ENCODE measurements at regions not wholly inside any gene's neighbourhood (a gene's known extent, or its start where the extent isn't known, plus 50 kb on each side); places are given as distances from the start of the nearest gene placed in this dataset.
A peak's percentile ranks its signal among the peaks of the same experiment; 100 is the strongest.

GRCh38 chr12:107478881-107479280, 206.7 kb upstream of the PWP1 start:
- no peak for FAIRE-seq

GRCh38 chr12:107480836-107481608, 204.6 kb upstream of the PWP1 start:
- no peak for FAIRE-seq

- no peak for FAIRE-seq
These were observed 201.4 kb upstream of the PWP1 start for GRCh38 chr12:107484230-107484629.

DNA sequence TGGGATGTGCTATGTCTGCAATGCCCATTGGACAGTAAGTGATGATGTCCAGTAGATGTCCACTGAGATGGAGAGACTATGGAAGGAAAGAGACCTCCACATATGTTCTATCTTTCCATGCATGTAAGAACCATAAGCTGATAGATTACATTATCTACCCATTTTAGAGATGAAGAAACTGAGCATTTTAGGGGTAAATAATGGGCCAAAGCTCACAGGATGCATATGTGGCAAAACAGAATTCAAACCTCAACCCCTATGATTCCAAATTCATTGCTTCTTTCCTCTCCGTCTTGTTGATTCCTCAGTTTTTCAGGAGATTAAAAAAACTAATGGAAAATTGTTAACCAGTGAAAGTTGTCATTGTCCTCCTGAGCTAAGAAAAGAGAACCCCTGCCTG, 200.7 kb upstream of the PWP1 start:
- no peak for FAIRE-seq

- FAIRE-seq: peak; percentile 75
These were observed 199.9 kb upstream of the PWP1 start for GRCh38 chr12:107485731-107486130.

- no peak for FAIRE-seq
These were observed 199.3 kb upstream of the PWP1 start for GRCh38 chr12:107486140-107486892.

- FAIRE-seq: no peak
These were observed 198.5 kb upstream of the PWP1 start for GRCh38 chr12:107487011-107487680.

DNA sequence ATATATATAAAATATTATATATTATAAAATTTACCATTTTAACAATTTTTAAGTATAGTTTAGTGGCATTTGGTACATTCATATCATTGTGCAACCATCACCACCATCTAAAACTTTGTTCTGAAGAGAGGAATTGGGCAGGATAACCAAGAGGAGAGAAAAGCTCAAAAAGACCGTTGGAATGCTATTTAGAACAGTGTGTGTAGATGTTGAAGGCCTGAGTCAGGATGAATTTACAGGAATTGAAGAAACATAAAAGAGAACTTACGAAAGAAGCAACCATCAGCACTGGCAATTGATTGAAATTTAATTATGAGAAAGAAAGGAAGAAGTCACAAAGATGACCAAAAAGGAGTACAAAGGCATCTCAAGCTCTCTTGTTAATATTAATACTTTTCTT, 196.9 kb upstream of the PWP1 start:
- FAIRE-seq: no peak

DNA sequence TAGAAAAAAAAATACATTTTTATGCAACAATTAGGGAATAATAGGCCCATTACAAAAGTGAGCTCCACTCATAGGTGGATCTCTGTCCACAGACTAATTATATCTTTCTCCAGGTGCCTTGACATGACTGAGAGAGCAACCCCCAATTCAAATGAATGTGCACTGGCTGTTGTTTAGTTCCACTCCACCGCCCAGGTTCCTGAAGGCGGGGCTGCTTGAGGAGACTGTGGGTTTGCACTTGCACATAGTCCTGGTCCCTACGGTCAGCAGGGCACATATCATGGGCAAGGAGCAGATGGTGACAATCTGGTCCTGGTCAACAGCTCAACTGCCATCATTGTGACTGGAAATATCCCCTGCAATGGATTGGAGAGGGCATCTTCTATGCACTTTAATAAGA, 195.6 kb upstream of the PWP1 start:
- FAIRE-seq: no peak

DNA sequence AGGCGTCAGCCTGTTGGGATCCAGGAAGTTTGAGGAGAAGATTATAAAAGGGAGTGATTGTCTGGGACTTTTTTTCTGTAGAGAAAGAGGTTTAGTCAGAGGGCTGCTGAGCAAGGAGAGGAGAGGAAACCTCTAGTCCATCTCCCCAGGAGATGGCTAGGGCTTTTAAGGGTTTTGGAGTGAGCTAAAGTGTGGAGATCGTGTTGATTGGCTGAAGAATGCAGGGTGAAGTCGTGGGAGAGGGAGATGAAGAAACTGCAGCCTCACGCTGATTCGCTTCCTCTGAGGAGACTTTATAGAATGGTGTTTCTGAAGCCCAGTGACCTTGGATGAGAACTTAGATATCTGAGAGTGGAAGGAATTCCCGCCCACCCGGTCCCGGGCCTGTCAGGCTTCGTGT, 193.7 kb upstream of the PWP1 start:
- no peak for FAIRE-seq

DNA sequence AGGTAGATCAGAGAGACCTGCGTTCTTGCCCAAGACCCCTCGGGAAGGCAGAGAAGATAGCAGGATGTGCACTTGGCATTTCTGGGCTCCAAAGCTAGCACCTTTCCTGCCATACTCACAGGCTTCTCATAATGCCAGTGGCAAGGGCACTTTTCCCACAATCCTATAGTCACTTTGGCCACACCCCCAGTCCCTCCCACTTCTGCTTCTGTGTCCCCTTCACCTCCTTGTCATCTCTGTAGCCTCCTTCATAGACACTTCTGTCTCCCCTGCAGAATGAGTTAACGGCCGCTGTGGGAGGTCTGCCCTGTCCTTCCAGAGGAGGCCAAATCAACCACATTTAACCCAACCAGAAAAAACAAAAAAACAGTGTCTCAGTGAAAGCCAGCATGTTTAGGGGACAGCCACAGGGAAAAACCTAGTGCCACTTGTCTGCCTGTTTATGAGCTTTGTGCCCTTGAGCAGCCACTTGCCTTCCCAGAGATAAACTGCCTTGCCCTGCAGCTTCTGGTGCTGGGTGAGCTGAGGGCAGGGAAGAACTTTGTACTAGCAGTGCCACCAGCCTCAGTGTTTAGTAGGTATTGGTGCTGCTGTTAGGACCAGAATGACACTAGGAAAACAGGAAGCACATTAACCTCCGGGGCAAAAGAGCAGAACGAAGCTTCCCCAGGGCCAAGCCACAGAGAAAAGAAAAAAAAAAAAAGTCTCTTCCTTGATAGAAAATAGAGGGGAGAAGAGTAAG, 193.0 kb upstream of the PWP1 start:
- no peak for FAIRE-seq

GRCh38 chr12:107493135-107493494, 192.5 kb upstream of the PWP1 start:
- no peak for FAIRE-seq

DNA sequence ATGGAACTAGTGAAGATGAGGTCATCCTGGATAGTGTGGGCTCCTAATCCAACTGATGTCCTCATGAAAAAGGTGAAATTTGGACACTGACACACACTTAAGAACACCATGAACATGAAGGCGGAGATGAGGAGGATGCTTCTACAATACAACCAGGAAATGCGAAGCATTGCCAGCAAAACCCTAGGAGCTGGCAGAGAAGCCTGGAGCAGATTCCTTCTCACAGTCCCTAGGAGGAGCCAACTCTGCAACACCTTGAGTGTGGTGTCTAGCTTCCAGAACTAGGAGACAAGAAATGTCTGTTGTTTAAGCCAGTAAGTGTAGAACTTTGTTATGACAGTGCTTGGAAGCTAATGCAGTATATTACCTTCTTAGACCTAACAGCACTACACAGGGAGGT, 191.9 kb upstream of the PWP1 start:
- FAIRE-seq: no peak

- FAIRE-seq: no peak
These were observed 191.3 kb upstream of the PWP1 start for GRCh38 chr12:107494331-107494730.

DNA sequence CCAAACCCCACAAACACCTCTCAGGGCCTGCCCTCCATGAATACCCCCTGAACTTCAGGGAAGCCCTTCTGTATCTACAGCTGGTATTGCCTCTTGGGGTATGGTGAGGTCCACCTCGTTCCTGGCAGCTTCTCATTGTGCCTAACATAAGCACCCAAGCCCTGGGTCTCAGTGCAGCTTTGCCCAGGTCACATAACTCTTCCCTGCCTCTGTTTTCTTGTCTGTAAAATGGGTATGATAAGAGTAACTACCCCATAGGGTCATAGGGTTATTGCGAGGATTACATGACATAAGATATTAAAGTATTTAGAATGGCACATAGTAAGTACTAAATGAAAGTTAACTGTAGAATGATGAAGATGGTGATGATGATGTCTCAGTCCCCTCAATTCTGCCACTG, 190.0 kb upstream of the PWP1 start:
- no peak for FAIRE-seq

DNA sequence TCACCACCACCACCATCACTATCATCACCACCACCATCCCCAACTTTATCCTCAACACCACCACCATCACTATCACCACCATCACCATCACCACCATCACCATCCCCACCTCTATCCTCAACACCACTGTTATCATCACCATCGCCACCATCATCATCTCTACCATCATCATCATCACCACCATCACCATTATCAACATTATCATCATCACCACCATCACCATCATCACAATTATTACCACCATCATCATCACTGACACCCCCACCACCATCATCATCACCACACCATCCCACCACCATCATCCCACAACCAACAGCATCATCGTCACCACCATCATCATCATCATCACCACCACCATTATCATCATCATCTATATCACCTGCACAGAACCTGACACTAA, 188.4 kb upstream of the PWP1 start:
- FAIRE-seq: no peak

DNA sequence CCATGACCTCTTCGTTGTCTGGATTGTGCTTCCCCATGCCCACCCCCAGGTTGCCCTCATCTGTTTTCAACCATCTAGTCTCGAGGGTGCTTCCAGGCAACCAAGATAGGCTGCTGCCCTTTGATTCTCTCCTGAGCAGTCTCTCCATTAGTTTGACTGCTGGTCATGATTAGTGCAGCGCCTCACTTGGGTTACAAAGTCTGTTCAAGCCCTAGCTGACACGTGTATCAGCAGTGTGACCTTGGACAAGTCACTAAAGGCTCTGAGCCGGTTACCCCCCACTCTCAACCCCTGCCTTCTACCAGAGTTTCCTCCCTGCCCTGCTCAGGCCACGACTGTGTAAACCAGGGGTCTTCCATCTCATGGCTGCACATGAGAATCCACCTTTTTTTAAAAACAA, 185.3 kb upstream of the PWP1 start:
- FAIRE-seq: no peak

- no peak for FAIRE-seq
These were observed 183.9 kb upstream of the PWP1 start for GRCh38 chr12:107501681-107502080.

- no peak for FAIRE-seq
These were observed 182.3 kb upstream of the PWP1 start for GRCh38 chr12:107503129-107503855.

- peak; percentile 55 for FAIRE-seq
These were observed 181.4 kb upstream of the PWP1 start for GRCh38 chr12:107503887-107504885.

- FAIRE-seq: no peak
These were observed 176.2 kb upstream of the PWP1 start for GRCh38 chr12:107509421-107509820.

Measured in islet of Langerhans (tissue), 1 donor.